GM12874 (cell line): ENCODE measurements at regions not wholly inside any gene's neighbourhood (a gene's known extent, or its start where the extent isn't known, plus 50 kb on each side); places are given as distances from the start of the nearest gene placed in this dataset.

Experiments used
- TF ChIP-seq, protein P1 (sequence below): IDR thresholded peaks from 2 replicates; pipeline ENCODE4 v1.5.1; 2011; ENCODE audit warnings: low read depth, mild to moderate bottlenecking, control low read depth, low read length, moderate library complexity; ENCODE audit not compliant: insufficient read depth

DNA sequence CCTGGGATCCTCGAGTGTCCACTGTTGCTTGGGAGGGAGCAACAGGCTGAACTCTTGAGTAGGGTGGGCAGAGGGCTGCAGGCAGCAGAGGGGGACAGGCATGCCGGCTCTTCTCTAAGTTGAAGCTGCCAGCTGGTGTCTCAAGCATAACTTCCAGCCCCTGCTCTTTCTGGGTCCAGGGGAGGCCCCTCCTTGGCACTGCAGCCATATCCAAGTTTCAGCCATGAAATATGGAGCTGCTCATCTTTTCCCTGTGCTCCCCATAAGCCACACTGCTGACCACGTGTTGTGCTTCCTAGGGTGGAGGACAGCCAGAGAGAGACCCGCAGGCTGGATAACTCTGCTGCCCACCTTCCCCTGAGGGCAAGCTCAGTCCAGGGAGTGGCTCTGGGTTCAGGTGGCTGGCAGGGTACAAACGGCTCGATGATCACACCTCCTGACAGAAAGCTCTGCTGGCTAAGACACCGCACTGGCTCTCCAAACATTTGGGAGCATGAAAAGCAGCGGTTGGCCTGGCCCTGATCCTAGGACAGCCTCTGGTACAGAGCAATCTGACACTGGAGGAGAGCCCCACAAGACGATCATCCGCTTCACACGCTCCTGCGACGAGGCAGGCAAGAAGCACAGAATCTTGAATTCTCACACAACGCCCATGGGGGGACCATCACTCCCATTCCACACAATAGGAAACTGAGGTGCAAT is 79.6 kb downstream of the PITPNM2 start:
- TF ChIP-seq, protein P1, sequence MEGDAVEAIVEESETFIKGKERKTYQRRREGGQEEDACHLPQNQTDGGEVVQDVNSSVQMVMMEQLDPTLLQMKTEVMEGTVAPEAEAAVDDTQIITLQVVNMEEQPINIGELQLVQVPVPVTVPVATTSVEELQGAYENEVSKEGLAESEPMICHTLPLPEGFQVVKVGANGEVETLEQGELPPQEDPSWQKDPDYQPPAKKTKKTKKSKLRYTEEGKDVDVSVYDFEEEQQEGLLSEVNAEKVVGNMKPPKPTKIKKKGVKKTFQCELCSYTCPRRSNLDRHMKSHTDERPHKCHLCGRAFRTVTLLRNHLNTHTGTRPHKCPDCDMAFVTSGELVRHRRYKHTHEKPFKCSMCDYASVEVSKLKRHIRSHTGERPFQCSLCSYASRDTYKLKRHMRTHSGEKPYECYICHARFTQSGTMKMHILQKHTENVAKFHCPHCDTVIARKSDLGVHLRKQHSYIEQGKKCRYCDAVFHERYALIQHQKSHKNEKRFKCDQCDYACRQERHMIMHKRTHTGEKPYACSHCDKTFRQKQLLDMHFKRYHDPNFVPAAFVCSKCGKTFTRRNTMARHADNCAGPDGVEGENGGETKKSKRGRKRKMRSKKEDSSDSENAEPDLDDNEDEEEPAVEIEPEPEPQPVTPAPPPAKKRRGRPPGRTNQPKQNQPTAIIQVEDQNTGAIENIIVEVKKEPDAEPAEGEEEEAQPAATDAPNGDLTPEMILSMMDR = no peak

DNA sequence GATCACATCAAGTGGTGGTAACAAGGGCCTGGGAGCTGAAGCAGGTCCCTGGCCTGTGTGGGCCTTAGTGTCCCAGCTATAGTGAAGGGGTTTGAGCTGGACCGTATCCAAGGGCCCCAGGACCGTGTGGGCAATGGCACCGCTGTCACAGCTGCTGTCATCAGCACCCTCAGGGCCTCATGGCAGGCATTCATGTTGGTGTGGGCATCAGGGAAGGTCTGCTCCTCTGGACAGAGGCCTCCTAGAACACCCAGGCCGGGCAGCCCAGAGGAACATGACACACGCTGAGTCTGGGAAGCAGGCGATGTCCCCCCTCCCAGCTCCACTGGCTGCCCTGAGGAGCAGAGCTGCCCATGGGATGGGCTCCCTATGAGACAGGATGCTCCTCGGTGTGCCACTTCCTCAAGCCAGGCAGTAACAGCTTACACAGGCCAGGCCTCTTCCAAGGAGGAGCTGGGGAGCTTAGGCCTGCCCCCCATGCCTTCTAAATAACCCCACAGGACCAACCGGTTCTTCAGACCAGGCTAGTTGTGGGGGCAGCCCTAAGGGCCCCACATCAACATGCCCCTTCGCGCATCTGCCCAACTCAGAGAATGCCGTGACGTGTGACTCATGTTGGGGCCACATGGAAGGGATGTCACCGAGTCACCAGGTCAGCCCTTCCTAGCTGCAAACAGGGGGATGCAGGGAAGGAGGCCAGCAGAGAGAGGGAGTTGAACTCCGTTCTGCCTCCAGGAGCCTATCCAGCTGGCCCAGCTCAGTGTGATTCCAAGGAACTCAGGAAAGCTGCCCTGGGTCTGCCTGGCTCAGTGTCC is 80.4 kb downstream of the PITPNM2 start:
- TF ChIP-seq, protein P1 = no peak

DNA sequence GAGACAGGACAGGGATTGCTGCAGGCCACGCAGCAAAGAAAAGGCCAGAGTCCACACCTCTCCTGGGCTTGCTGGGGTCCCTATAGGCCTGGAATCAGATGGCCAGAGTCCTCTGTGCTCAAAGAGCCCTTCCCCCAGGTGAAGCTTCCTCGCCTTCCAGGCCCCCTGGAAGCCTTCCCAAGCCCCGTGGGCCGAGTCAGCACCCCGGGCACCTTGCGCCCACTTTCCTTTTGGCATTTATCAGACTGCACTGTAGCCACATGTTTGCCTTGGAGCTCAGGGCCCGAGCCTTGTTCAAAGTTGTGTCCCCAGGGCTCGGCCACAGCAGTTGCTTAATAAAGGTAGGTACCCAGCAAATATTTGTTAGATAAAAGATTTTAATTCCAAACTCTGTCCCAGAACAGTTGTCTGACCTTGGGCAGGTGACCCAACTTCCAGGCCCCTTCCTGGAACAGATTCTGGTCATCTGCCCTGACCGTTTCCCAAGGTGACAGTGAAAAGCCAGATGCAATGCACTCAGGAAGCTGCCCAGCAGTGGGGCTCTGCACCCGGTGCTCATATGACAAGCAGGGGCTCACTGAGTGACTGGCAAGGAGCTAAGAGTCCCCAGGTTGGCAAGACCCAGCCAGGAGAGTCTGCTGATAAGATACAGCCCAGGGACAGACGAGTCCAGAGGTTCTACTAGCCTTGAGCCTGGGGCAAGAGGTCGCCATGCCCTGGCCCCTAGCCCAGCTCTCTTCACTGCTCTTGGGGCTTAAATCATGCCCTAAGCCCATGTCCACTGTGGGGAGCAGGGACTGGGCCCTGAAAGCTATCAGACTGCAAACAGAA is 81.2 kb downstream of the PITPNM2 start:
- TF ChIP-seq, protein P1 = no peak

DNA sequence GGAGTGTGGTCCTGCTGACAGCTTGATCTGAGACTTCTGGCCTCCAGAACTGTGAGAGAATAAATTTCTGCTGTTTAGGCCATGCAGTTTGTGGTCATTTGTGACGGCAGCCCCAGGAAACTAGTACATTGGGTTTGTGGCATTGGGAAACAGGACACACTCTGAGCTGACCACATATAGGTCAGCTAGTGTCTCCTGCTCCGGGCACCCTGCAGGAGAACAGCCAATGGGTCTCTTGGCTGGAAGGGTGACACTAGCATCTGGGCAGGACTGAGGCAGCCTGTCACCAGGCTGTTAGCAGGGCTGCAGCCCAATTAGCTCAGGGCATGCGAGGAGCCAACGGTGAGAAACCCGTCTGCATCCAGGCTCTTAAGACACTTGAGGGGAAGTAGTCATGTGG is 83.2 kb downstream of the PITPNM2 start:
- TF ChIP-seq, protein P1 = no peak

DNA sequence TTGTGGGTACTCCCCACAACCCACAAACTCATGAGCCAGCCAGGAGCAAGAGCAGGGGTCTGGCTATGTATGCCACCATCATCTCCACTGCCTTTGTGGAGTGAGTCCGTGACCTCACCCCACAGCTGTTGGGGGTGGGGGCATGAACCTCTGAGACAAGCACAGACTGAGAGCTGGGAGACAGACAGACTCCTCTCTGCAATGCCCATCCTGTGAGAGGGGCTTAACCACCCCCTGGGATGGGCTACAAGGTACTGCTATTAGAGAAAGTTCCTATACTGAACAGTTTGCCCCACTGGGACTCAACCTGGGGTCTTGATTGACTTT is 84.5 kb downstream of the PITPNM2 start:
- TF ChIP-seq, protein P1 = no peak

DNA sequence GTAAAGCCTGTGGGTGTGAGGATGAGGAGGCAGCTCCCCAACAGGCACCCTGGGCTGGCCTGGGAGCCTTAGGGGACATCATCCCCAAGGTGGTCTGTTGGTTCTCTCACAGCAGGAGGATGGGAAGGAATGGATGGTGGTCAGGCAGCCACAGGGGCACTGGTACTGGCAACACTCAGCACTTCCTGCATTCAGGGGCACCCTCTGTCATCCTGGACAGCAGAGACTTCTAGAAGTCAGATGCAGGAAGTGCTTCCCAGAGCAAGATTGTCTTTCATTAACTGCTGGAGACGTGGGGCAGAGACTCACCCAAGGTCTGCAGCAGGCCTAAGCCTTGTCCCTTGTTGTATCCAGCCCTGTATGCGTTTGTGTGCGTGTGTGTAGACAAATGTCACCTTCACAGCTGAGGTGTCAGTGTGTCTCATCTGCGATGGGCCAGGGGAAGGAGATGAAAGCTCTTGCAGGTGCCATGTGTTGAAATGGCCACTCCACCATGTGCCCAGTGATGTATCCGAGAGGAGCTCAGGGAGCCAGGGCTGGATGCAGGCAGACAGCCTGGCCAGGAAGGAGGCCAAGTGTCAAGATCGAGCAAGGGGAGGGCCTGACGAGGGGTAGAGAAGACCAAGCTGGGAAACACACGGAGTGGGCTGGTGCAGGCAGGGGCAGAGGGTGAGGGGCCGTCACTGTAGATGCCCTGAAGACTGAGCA is 85.1 kb downstream of the PITPNM2 start:
- TF ChIP-seq, protein P1 = no peak
